HG03280 (cell line): ENCODE measurements at regions not wholly inside any gene's neighbourhood (a gene's known extent, or its start where the extent isn't known, plus 50 kb on each side); places are given as distances from the start of the nearest gene placed in this dataset.

Experiments
- ATAC-seq: cut with Tn5 transposase; IDR thresholded peaks from one replicate; pipeline ENCODE4 v1.9.1; 2021; ENCODE audit warnings: mild to moderate bottlenecking, moderate library complexity; ENCODE audit not compliant: unreplicated experiment

DNA sequence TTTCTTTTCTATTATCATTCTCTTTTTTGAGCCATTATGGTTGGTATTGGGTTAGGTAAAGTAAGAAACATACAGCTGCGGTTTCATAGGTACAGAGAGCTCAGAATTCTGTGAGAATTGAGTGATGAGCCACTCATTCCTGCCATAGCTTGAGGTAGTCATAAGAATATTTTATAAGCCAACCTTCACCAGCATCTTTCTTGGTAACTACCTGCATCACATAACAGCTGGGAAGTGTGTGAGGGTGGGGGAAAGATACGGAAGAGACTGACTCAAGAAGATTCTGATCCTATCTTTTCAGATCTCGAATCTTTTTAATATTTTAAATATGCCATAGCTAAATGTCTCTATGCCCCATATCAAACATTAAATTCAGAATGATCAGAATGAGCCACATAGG lies 313.8 kb upstream of the DDX18 start:
- no peak for ATAC-seq

DNA sequence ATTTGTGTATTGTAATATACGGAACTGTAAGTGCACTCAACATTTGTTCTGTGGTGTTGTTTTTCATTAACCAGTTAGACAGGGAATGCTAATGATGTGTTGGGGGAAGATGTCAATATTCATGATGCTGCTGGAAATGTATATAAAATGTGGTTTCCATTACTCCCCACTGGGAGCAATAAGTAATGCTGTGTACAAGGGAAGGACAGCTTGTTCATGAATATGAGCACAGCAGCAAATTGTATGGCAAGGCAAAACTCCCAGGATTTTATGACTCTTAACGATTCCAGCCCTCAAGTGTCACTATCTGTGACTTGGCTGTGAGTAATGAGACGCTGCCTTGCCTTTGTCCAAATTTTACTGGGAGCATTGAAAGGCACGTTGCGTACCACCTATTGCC lies 312.4 kb upstream of the DDX18 start:
- ATAC-seq = no peak

DNA sequence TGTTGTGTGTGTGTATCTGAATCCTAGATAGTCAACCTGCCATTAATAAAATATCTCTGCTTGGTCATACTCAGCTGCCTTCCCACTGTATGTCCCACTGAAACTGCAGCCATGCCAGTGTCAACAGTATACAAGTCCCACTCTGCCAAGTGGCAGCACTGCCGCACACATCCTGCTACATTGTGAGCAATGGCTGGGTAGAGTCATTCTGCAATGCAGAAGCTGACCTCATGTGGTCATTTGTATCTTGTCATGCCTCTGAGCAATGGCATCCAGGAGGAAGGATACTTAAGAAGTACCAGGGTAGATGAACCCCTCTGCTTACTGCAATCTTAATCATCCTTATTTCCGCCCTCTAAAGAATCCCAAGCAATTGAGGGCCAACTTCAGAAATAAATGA lies 302.2 kb upstream of the DDX18 start:
- no peak for ATAC-seq

DNA sequence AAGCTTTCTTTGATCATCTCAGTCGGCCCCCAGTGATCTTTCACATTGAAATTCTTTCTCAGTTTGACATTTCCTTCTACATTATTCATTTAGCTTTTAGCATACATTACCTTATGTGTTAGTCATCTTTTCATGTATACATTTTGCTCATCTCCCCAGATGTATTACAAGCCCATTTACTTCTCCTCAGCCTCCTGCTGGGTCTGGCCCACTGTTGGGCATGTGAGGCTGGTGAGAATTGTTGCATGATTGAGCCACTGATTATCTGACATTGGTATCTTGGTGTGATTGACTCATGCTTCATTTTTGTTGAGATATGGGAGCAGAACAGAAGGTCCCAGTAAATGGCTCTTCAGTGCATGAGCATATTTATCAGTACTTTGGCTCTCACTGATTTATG lies 300.1 kb upstream of the DDX18 start:
- ATAC-seq = no peak

DNA sequence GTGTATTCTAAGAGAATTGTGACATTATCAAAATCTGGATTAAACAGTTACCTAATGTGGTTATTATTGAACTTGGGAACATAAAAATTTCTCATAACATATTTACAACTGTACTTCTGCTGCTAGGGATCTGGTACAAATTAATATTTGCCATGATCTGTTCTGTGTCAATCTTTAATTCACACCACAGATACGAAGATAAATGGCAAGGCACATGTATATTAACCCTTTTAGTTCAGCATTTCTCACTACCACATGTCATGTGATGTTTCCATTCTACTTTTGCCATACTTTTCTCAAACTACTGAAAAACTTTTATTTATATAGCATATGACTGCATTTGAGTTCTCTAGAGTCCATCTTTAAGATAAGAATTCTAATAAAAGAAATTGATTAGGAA lies 295.3 kb upstream of the DDX18 start:
- no peak for ATAC-seq

DNA sequence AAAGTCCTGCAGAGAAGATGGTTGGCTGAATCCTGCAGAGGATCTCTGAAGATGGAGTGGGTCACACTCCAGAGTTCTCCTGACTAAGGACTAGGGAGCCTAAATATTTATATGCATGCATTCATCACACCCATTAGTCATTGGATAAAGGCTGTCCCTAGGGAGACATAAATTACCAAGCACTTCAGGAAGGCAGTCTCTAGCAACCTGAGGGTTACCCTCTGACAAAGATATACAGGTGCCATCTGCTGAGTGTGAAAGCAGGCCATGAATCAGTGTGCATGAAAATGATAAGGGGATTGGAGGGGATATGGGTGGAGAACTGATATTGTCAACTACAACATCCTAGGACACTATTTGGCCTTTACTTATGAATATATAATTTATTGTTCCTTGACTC lies 294.8 kb upstream of the DDX18 start:
- no peak for ATAC-seq

DNA sequence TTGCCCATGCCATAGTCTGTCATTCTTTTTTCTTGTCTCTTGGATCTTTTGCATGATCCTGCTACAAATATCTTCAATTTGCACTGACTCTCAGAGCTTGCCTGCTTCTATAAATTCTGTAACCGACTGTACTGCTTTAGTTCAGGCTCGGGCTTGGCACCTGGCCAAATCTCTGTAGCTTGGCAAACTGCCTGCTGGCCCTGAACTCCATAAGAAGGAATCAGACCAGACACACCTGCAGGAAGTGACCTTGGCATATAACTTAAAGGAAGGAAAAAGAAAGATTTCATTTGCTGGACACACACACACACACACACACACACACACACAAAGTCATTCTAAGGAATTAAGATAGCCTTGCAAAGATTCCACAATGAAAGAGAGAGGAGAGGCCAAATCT lies 291.2 kb upstream of the DDX18 start:
- ATAC-seq = no peak

DNA sequence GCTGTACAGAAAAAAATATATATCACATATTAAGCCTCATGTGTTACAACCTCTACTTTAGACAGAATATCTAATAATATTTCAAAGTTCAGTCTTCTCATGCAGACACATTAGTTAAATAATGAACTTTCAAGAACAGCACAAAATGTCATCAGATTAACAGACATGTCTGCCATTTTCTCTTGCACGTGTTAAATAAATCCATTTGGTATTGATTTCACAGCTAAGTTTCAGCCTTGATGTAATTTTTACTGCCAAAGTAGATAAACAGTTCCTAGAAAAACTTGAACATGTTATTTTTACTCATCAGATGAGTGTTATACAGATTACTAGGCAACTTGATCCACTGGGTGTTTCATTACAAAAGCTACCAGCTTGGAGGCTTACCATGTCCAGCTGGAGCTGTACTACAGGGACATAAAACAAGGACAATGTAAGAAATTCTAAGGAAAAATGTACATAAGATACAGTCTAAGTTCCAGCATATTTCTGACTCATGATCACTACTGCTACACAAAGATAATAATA lies 290.7 kb upstream of the DDX18 start:
- no peak for ATAC-seq

DNA sequence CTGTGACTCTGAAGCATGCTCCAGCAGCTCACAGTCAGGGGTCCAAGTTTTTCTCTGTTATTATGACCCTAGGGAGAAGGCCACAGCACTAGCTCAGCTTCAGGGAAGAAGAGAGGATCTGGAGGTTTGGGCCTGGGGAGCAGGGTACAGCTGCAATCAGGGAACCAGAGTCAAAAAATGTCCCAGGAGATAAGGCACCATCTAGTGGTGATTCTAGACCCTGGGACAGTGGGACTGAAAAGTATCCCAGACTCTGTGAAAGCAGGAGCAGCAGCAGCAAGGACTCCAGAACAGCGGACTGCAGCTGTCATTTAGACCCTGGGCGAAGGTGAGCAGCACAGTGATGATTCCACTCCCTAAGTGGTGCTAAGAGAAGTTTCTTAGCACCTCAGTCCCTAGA lies 278.4 kb upstream of the DDX18 start:
- no peak for ATAC-seq

DNA sequence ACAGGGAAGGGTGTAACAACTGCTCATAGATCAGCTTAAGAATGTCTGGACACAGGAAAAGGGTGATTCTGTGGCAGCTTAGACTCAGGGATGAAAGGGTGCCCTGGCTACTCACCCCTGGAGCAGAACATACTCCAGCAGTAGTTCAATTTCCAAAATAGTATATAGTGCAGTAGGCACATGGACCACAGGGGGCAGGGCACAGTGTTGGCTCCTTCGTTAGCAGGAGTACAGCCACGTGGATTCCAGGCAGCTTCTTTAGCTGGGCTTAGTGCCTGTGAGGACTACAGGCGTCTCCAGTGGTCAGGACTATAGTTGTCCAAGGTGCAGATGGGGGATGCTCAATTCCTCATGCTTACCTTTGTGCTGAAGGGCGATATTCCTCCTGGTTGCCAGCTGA lies 277.5 kb upstream of the DDX18 start:
- ATAC-seq = no peak

DNA sequence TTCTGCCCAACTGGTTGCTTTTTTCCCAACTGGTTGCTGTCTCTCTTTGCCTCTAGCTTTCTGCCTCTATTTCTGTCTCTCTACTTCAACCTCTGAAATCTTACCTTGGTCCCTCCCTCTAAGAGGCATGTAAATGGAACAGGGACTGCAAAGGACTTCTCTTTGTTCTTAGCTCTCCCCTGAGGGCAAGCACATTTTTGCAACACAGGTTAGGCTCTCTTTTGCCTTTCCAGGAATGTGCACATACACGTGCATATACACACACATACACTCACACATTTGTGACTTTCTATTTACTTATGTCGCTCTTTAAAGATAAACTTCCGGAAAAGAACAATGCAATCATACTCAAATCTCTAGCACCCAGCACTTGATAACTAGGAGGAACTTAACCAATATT lies 262.6 kb upstream of the DDX18 start:
- no peak for ATAC-seq

DNA sequence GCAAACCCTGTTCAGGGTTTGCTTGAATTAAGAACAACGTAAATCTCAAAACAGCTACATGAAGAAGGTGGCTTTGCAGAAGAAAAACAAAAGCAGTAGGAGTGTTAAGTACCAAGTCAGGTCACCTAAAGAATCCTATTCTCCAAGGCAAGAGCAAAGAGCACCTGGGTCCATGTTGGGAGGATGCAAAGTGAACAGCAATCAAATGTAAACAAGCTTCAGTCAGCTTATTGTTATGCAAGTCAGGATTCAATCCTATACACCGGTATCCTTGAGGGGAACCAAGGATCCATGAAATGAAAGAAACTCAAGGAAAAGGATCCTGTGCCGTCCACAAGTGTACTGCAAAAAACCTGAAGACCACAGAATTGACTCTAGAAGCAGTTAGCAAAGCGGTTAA lies 261.0 kb upstream of the DDX18 start:
- no peak for ATAC-seq

DNA sequence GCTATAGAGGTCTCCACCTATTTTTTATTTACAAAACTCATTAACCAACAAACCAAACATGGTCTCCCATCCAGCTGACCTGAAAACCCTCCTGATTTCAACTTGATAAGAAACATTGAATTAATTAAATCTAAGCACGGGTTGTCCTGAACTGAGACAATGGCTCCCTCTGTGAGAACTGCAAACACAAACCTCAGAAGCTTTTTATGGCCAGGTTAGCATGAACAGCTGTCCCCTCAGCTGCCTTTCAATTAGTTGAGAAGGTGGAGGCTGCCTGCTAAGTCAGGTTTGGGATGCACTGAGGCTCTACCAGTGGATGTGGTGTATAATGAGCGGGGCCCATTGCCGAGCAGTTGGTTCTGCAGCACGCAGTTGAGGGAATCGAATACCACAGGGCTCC lies 258.5 kb upstream of the DDX18 start:
- ATAC-seq = no peak

DNA sequence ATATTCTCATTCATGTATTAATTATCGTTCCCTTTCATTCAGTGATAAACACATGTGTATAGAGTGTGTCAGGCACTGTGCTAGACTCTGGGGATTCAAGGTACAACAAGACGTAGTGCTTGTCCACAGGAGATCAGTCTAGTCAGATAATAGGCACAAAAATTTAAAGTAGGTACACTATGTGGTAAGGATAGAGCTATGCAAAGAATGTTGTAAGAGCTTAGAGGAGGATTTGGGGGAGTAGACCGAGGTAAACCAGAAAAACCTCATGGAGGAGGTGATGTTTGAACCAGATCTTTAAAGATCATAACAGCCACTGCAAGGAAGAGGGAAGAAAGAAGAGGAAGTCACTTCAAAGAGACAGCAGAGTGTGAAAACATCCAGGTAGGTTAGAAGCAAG lies 256.9 kb upstream of the DDX18 start:
- ATAC-seq = no peak

DNA sequence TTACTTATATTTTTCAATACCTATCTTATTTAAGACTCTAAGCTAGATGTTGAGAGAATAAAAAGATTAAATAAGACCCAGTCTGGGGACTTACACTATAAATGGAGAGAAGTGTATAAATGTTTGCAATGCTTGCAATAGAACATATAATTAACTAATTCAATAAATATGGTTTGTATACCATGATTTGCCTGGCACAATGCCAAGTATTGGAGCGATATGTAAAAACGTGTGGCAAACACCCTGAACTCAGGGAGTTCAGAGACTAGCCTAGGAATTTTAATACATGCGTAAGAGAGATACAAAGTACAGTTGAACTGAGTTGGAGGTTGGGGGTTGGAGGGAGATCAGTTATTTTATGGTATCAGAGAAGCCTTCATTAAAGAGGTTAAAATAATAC lies 251.8 kb upstream of the DDX18 start:
- ATAC-seq = no peak

DNA sequence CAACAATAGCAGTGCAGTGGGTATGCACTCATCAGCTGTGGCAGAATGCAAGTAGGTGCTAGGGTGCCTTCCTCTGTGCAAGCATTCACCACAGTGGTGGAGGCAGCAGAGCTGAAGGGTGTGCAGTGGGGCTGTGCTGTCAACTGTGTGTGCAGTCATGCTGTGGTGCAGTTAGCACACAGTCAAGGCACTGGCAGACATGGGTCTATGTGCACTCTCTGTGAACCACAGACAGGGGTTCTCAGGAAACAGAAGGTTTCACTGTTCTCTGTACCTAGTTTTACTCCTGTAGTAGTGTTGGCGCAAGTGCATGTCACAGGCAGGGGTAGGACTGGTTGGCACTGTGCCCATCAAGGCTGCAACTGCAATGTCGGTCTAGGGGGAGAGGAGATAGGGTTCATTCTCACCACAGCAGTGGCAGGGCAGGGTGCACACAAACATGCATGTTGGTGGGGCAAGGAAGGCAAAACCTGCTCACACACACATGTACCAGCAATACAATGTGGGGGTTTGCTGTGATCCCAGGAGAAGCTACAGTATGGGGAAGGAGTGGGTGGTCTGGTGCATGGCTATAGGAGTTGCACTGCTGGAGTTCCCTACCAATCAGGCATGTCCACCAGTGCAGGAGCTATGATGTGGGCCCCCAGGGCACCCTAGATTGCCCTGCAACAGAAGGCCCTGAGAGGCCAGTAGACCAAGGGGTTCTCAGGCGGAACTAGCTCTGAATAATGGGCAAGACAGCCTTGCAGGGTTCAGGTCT lies 242.7 kb upstream of the DDX18 start:
- ATAC-seq = no peak

DNA sequence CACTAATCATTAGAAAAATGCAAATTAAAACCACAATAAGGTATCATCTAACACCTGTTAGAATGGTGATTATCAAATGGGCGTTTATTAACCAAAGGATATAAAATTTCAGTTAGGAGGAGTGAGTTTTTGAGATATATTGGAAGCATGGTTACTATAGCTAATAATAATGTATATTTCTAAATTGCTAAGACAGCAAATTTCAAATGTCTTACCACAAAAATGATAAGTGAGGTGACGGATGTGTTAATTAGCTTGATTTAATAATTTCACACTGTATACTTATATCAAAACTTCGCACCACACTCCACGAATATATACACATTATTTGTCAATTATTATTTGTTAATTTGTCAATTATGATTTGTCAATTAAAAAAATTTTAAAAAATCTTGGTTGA lies 227.2 kb upstream of the DDX18 start:
- ATAC-seq = no peak

DNA sequence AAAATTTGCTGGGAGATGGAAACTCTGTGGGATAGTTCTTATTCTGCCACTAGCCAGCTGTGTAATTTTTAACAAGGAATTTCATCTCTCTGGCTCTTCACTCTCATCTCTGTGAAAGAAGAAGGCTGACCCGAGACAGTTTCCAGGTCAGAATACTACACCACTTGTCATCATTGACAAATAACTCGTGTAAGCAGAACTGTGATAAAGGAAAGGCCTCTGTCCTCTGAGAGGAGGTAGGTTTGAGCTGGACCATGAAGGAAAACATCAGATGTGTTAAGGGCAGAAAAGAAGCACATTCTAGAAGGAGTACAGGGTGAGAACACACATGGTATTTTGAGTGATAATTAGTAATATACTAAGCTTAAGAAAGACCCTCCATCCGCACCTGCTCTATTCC lies 211.4 kb upstream of the DDX18 start:
- no peak for ATAC-seq

DNA sequence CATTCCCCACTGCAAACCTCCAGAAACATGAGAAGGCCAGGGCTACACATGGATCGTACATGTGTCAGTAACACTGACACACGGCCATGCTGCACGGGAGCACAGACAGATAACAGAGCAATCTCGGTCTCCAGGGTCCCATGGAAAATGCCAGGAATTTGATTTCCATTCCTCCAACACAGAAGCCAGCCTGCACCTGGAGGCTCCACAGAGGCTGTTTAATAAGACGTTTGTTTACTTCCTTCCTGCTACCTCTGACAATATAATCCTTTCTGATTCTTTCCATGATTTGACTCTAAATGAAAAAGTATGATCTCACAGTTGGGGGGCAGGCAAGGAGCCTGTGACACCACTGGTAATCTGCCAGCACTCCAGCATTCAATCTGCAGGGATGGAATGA lies 210.9 kb upstream of the DDX18 start:
- no peak for ATAC-seq

DNA sequence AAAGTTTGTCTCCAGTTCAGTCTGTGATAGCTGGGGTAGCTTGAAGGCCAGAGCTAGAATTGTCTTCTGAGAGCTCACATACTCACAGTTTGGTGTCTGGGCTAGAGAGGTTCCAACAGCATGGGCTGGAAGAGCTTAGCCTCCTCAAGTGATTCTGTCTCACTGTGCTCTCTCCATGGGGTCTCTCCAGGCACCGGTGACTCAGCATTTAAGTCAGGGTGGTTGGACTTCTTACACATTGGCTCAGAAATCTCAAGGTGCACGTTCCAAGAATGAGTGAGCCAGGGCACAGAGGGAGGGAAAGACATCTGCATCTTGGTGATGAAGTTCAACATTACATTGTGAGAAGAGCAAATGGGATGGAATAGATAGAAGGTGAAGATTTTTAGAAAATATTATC lies 207.3 kb upstream of the DDX18 start:
- ATAC-seq = no peak

DNA sequence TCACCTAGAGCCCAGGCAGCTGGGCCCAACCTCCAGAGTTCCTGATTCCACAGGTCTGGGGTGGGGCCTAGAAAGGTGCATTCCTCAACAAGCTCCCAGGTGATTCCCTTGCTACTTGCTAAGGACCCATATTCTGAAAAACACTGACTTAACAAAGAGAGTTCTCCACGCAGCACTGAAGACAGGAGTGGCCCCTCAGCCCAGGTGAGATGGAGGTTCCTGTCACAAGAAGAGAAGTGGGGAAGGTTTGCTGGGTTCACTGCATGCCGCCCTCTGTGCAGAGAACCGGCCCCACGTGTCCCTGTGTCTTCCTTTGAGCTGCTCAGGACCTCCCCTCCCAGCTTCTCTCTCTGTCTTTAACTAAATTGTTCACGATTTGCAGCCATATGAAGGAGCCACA lies 201.4 kb upstream of the DDX18 start:
- ATAC-seq = no peak

DNA sequence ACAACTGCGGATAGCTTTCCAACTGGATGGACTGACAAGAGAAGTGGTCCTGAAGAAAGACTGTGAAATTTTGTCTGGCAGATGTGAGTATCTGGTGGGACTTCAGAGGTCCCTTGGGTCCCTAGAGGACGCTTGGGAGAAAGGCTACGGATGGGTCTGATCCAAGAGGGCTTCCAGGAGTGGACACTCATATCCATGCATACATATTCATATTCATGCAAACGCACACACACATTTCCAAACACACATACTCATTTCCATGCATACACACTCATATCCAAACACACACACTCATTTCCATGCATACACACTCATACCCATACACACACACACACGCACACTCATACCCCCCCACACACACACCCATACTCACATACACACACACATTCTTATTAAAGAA lies 200.2 kb upstream of the DDX18 start:
- ATAC-seq = no peak

DNA sequence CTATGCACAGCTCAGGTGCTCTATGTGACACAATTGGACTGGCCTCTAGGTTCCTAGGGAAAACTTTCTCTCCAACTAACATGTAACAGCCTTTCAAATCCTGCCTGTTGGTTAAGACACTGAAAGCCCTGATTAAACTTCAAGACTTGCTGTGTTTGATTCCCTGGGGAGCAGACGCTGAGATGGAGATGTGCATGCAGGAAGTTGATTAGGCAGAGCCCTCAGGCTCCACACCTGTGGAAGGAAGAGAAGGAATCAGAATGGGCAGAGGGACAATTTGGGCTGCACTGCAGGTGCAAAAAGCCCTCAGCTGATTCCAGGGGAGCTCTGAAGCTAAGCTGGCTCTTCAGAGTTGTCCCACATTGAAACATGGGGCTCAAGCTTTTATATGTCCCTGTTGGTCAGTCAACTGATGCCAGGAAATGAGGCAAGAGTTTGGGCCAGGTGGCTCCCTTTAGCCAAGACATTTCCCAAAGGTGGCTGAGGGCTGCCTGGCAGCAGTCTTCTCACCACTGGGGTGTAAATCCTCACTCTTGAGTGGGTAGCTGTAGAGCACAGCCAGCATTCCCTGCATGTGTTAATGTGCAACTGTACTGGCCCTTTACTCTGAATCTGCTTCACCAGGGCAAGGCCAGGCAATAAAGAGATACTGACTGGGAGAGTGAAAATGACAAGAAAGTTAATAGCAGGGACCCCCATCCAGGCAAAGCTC lies 199.5 kb upstream of the DDX18 start:
- ATAC-seq = no peak
